22Rv1 (cell line): ENCODE measurements at regions not wholly inside any gene's neighbourhood (a gene's known extent, or its start where the extent isn't known, plus 50 kb on each side); places are given as distances from the start of the nearest gene placed in this dataset.

Experiments used
- CTCF ChIP-seq: fragments of 450-650 bp; IDR thresholded peaks from 2 replicates; pipeline ENCODE4 v1.5.1; 2017; ENCODE audit warnings: mild to moderate bottlenecking
- ZFX ChIP-seq: fragments of 450-650 bp; IDR thresholded peaks from 2 replicates; pipeline ENCODE4 v1.6.1; 2017; ENCODE audit warnings: antibody characterized with exemption, borderline replicate concordance

- TF ChIP-seq CTCF (no peak), ZFX (no peak)
Observed at GRCh38 chr9:28443461-28443860, 870.2 kb upstream of the C9orf72 start.
